Esophagus muscularis mucosa (tissue), 3 donors: ENCODE measurements at regions not wholly inside any gene's neighbourhood (a gene's known extent, or its start where the extent isn't known, plus 50 kb on each side); places are given as distances from the start of the nearest gene placed in this dataset.

Source experiments
- CTCF ChIP-seq, 3 experiments: fragments of 200-600 bp in 2 of 3; fragments of 450-650 bp in 1 of 3; sonication (generic) in 2 of 3; IDR thresholded peaks; one replicate each; pipeline ENCODE4 v1.5.1; 2017 to 2019; ENCODE audit warnings: antibody characterized with exemption in 3 of 3, mild to moderate bottlenecking in 2 of 3, moderate library complexity in 1 of 3
- POLR2A ChIP-seq: fragments of 450-650 bp; IDR thresholded peaks from one replicate; pipeline ENCODE4 v1.6.1; 2017; ENCODE audit warnings: antibody characterized with exemption, moderate library complexity, mild to moderate bottlenecking, low read depth

- TF ChIP-seq POLR2A (no peak), CTCF (IDR thresholded peaks at IDR 0.05) (no peak)
Measured at GRCh38 chr10:130573446-130573845, 437.3 kb downstream of the GLRX3 start.
